ENCODE measurements at regions not wholly inside any gene's neighbourhood (a gene's known extent, or its start where the extent isn't known, plus 50 kb on each side); places are given as distances from the start of the nearest gene placed in this dataset.
A peak's percentile ranks its signal among the peaks of the same experiment; 100 is the strongest.
"Not testable (repeated sequence)": the region's sequence is repeated elsewhere in the genome, so short reads cannot be mapped to it uniquely, and the experiment has no call there.

DNA sequence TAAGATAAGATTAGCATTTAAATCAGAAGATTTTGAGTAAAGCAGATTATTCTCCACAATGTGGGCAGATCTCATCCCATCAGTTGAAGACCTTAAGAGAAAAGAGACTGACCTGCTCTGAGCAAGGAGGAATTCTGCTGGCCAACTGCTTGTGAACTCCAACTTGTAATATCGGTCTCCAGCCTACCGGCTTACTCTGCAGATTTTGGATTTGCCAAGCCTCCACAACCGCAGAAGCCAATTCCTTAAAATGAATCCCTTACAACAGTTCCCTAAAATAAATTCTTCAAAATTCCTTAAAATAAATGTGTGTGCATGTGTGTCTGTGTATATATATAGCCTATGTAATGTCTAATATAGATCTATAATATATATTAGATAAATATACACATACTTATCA, 107.4 kb upstream of the KLF13 start:
- no peak for DNase-seq (ENCODE audit: low spot score)

DNA sequence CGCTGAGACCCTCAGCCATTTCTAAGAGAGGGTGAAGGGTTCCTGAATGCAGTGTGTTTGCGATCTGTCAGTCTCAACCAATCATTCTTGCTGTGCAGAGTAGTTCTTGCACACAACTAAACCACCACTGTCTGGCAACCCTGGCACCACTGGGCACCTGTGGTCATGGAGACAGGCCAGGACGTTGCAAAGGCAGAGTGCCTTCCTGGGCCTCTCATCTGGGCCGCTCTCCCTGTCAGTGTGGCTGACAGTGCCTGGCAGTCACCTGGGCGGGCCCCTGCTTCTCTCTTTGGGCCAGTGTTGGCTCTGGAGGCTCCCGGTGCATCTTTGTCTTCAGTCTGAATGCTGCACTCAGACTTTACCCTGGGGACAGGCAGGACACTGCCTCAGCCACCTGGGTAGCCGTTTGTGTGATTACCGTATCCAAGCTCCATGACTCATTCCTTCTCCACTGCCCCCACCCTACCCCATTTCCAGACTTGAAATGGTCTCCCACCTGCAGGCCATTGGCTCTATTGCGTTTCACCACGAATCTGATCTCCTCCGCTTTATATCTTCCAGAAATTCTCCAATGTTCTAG, 104.6 kb upstream of the KLF13 start:
- no peak for DNase-seq (ENCODE audit: low spot score)

- no peak for DNase-seq (ENCODE audit: low spot score)
These were observed 103.8 kb upstream of the KLF13 start for GRCh38 chr15:31222773-31223341.

GRCh38 chr15:31223478-31224350, 102.9 kb upstream of the KLF13 start:
- DNase-seq (ENCODE audit: low spot score): no peak

GRCh38 chr15:31224661-31225060, 102.0 kb upstream of the KLF13 start:
- DNase-seq (ENCODE audit: low spot score): not testable (repeated sequence)

DNA sequence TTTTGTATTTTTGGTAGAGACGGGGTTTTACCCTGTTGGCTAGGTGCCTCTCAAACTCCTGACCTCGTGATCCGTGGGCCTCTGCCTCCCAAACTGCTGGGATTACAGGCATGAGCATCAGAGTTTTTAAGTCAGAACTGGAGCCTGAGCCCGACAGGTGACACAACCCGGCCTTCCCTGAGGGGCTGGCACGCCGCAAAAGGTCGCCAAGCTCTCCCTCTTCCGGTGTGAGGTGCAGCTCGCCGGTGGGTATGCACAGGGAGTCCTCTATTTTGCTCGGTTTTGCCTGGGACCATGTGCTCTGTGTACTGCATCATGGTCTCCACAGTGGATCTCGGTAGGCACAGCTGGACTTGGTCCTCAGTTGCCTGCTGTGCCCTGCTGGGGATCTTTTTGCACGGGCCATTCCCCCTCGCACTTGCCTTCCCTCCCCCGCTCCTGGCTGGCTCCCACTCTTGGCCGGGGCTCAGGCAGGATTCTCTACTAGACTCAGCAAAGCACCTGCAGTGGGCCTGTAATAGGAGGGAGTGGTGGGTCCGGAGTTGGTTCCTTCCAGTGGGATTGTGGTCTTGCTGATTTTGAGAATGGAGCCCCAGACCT, 101.2 kb upstream of the KLF13 start:
- no peak for DNase-seq (ENCODE audit: low spot score)

DNA sequence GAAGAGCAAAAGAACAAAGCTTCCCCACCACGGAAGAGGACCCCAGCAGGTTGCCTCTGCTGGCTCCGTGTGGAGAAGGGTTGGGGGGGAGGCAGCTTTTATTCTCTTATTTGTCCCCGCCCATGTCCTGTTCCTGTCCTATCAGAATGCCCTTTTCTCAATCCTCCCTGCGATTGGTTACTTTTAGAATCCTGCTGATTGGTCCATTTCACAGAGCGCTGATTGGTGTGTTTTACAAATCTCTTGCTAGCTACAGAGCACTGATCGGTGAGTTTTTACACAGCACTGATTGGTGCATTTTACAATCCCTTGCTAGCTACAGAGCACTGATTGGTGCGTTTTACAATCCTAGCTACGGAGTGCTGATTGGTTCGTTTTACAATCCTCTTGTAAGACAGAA, 100.6 kb upstream of the KLF13 start:
- DNase-seq (ENCODE audit: low spot score): no peak

- DNase-seq (ENCODE audit: low spot score): no peak
These were observed 99.4 kb upstream of the KLF13 start for GRCh38 chr15:31227235-31227634.

- DNase-seq (ENCODE audit: low spot score): no peak
These were observed 98.6 kb upstream of the KLF13 start for GRCh38 chr15:31228011-31228484.

- DNase-seq (ENCODE audit: low spot score): peak; percentile 37
These were observed 97.4 kb upstream of the KLF13 start for GRCh38 chr15:31228980-31229826.

DNA sequence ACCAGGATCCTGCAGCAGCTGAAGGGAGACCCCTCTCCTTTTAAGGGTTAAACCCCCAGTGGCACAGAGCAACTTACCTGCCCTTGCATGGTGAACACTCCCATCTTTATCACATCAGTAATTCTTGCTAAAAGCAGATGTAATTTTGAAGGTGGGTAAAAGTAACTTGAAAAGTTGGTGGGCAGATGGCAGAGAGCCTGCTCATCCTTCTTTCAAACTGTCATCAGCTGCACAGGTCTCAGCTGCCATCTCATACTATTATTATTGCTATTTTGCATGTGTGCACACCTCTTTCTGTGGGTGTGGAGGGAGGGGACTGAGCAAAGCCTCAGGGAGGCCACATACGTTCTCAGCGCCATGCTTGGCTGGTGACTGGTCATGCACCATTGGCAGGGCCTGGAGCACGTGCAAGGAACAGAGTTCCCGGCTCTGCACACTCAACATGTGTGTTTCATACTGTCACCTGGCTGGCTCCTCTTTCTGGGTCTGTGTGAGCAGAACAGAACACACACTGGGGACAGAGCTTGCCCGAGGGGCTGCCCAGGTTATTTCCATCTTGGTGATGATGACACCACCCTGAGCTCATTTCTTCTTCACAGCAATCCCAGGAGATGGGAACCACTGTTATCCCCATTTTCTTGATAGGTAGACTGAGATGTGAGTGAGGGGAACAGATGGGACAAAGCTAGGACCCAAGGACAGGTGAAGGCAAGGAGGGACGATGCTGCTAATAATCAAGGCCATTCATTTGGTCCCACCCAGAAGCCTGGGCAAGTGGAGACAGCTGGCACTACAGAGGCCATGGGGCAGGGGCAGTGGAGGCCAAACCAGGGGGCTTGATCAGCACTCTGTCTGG, 95.8 kb upstream of the KLF13 start:
- no peak for DNase-seq (ENCODE audit: low spot score)

- DNase-seq (ENCODE audit: low spot score): no peak
These were observed 91.8 kb upstream of the KLF13 start for GRCh38 chr15:31234815-31235214.

DNA sequence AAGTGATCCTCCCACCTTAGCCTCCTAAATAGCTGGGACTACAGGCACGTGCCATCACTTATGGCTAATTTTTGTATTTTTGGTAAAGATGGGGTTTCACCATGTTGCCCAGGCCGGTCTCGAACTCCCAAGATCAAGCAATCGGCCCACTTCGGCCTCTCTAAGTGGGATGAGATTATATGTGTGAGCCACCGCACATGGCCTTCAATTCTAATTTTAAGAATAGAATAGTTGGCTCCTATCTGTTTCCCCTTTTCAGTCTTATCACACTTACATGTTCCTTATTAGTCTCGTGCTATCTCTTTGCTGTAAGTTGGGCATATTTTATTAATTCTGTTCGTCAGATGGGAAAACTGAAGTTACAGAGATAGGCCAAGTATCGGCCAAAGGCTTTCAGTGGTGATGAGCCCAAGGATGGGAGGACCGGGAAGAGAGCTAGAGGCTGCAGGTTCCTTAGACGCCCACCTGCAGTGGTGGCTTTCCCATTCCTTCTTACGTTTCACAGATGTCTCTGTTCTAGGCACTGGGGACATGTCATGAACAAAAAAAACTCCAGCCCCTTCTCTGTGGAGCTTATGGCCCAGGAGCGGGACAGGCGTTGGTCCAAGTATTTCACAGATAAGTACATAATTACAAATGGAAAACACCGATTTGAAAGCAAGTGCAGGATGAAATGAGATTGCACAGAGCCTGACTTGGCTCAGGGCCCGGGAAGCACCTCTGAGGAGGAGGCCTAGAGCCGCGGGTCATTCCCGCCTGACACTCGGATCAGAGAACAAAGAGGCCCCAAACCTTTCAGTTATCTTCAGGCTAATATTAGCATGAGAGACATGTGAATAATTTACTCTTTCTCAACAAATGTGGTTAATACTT, 91.1 kb upstream of the KLF13 start:
- peak; percentile 29 for DNase-seq (ENCODE audit: low spot score)

GRCh38 chr15:31236184-31237042, 90.2 kb upstream of the KLF13 start:
- DNase-seq (ENCODE audit: low spot score): peak; percentile 41

GRCh38 chr15:31237043-31237324, 89.7 kb upstream of the KLF13 start:
- DNase-seq (ENCODE audit: low spot score): no peak

DNA sequence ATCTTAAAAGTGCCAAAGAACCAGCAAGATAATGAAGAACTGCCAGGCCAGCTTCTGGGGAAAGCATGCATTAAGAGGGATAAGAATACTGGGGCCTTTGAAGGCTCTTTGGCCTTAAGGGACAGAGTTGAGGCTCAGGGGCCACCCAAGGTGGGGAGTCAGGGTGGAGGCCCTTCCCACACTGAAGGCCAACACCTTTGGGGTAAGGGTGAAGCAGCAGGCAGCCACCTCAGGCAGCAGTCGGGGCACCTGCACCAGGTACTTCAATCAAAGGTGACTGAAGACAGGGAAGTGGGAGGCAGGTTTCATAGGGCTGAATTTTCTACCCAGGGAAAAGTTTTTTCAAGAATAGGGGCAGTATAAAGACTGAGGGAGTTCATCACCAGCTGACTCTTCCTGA, 87.7 kb upstream of the KLF13 start:
- DNase-seq (ENCODE audit: low spot score): no peak

DNA sequence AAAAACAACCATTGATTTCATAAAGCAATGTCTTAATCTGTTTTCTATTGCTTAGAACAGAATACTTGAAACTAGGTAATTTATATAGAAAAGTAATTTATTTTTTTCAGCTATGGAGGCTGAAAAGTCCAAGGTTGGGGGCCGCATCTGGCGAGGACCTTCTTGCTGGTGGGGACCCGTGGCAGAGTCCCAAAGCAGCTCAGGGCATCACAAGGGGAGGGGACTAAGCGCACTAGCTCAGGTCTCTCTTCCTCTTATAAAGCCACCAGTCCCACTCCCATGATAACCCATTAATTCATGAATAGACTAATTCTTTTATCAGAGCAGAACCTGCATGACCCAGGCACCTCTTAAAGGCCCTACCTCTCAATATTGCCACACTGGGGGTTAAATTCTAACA, 87.2 kb upstream of the KLF13 start:
- DNase-seq (ENCODE audit: low spot score): no peak

GRCh38 chr15:31241888-31242522, 84.6 kb upstream of the KLF13 start:
- DNase-seq (ENCODE audit: low spot score): no peak

DNA sequence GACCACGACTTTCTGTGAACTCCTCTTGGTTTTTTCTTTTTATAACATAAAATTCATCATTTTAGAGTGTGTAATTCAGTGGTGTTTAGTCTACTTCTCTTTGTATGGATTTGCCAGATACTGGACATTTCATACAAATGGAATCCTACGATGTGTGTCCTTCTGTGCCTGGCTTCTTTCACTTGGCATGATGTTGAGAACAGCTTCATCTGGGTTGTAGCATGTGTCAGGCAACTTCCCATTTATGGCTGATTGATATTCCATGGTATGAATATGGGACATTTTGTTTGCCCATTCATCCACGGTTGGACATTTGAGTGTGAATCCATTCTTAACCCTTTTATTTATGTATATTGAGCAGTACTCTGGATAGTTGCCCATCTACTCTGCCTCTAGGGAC, 82.7 kb upstream of the KLF13 start:
- no peak for DNase-seq (ENCODE audit: low spot score)

Measured in hematopoietic multipotent progenitor cell treated with erythropoietin and hydrocortisone succinate and interleukin-3 and kit ligand, for 15 days (in vitro differentiated cells).